ENCODE measurements at regions not wholly inside any gene's neighbourhood (a gene's known extent, or its start where the extent isn't known, plus 50 kb on each side); places are given as distances from the start of the nearest gene placed in this dataset.
"Not testable (repeated sequence)": the region's sequence is repeated elsewhere in the genome, so short reads cannot be mapped to it uniquely, and the experiment has no call there.

DNA sequence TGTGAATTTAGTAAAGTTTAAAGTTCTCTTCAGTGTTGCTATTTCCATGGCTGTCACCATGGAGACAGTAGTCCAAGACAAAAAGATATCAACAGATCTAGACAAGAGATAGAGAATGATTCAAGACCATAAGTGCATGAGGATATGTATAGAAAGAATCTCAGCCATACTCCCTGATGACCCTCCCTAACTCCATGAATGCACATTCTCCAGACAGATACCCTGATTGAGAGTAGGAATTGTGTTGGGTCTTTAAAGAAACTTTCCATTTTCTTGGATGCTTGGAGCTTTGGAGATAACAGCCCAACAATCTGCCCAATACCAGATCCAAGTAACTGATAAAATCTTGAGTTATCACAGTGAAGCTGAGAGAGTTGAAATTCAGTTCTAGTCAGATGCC is 1601.2 kb upstream of the CELF4 start:
- H3K4me3 ChIP-seq (ENCODE audit: low read length): no peak overlapping the region
- H3K27me3 ChIP-seq (ENCODE audit: control insufficient read depth, insufficient read depth, low read length): no peaks in the 10 kb centered on the region
- no peaks in the 10 kb centered on the region for H3K36me3 ChIP-seq (ENCODE audit: control insufficient read depth, insufficient read depth, low read length)
- DNase-seq (ENCODE audit: low read depth, low spot score): no peak
- no peak overlapping the region for H3K27ac ChIP-seq (ENCODE audit: low read length)
- no peaks in the 10 kb centered on the region for H3K9me3 ChIP-seq (ENCODE audit: control insufficient read depth, insufficient read depth, low read length)
- no peaks in the 10 kb centered on the region for H3K4me1 ChIP-seq (ENCODE audit: control insufficient read depth, insufficient read depth, low read length)

- Histone ChIP-seq H3K36me3 (ENCODE audit: control insufficient read depth, insufficient read depth, low read length) (no peaks in the 10 kb centered on the region), H3K27me3 (ENCODE audit: control insufficient read depth, insufficient read depth, low read length) (no peaks in the 10 kb centered on the region), H3K27ac (ENCODE audit: low read length) (no peak overlapping the region), H3K9me3 (ENCODE audit: control insufficient read depth, insufficient read depth, low read length) (no peaks in the 10 kb centered on the region), H3K4me1 (ENCODE audit: control insufficient read depth, insufficient read depth, low read length) (no peaks in the 10 kb centered on the region), H3K4me3 (ENCODE audit: low read length) (no peak overlapping the region)
- WGBS (ENCODE audit: insufficient coverage, insufficient read length): no CpG with 5 or more reads among the region's 11 CpGs
- DNase-seq (ENCODE audit: low read depth, low spot score): no peak
Measured at GRCh38 chr18:39162013-39162827, 1596.6 kb upstream of the CELF4 start.

DNA sequence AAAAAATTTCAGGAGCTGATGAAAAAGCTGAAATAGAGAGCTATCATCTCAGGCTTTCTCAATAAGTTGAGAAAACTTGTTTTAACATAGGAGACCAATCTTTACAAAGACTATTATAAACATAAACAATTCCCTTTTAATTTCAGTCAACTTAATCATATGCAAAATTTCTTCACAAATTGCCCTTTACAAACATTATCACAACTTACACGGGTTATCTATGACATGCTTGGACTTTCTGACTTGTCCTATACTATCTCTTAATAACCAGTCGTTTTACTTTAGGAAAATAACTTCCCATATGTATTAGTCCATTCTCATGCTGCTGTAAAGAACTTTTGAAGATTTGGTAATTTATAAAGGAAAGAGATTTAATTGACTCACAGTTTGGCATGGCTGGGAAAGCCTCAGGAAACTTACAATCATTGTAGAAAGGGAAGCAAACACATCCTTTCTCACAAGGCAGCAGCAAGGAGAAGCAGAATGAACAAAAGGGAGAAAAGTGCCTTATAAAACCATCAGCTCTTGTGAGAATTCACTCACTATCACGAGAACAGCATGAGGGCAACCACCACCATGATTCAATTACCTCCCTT is 1583.7 kb upstream of the CELF4 start:
- Histone ChIP-seq H3K27me3 (ENCODE audit: control insufficient read depth, insufficient read depth, low read length) (no peaks in the 10 kb centered on the region), H3K4me3 (ENCODE audit: low read length) (no peak overlapping the region), H3K27ac (ENCODE audit: low read length) (no peak overlapping the region), H3K36me3 (ENCODE audit: control insufficient read depth, insufficient read depth, low read length) (no peaks in the 10 kb centered on the region), H3K9me3 (ENCODE audit: control insufficient read depth, insufficient read depth, low read length) (peaks cover 3% of the 10 kb centered on the region; the same call in 1 of the 2 replicates), H3K4me1 (ENCODE audit: control insufficient read depth, insufficient read depth, low read length) (no peaks in the 10 kb centered on the region)
- no CpG with 5 or more reads among the region's 3 CpGs for WGBS (ENCODE audit: insufficient coverage, insufficient read length)
- no peak for DNase-seq (ENCODE audit: low read depth, low spot score)

- WGBS (ENCODE audit: insufficient coverage, insufficient read length): no CpG with 5 or more reads among the region's 3 CpGs
- Histone ChIP-seq H3K27me3 (ENCODE audit: control insufficient read depth, insufficient read depth, low read length) (no peaks in the 10 kb centered on the region), H3K4me1 (ENCODE audit: control insufficient read depth, insufficient read depth, low read length) (0 out of 2 replicates have a peak, but pooled peaks cover 1% of the 10 kb centered on the region), H3K27ac (ENCODE audit: low read length) (no peak overlapping the region), H3K9me3 (ENCODE audit: control insufficient read depth, insufficient read depth, low read length) (no peaks in the 10 kb centered on the region), H3K36me3 (ENCODE audit: control insufficient read depth, insufficient read depth, low read length) (no peaks in the 10 kb centered on the region), H3K4me3 (ENCODE audit: low read length) (no peak overlapping the region)
- DNase-seq (ENCODE audit: low read depth, low spot score): no peak
Measured at GRCh38 chr18:39134255-39134654, 1568.7 kb upstream of the CELF4 start.

- no CpG with 5 or more reads among the region's 3 CpGs for WGBS (ENCODE audit: insufficient coverage, insufficient read length)
- H3K4me1 ChIP-seq (ENCODE audit: control insufficient read depth, insufficient read depth, low read length); H3K4me3 ChIP-seq (ENCODE audit: low read length); H3K36me3 ChIP-seq (ENCODE audit: control insufficient read depth, insufficient read depth, low read length); DNase-seq (ENCODE audit: low read depth, low spot score); H3K27me3 ChIP-seq (ENCODE audit: control insufficient read depth, insufficient read depth, low read length); H3K9me3 ChIP-seq (ENCODE audit: control insufficient read depth, insufficient read depth, low read length); H3K27ac ChIP-seq (ENCODE audit: low read length): not testable (repeated sequence)
Measured at GRCh38 chr18:39127538-39127937, 1561.9 kb upstream of the CELF4 start.

- Histone ChIP-seq H3K27me3 (ENCODE audit: control insufficient read depth, insufficient read depth, low read length) (no peaks in the 10 kb centered on the region), H3K4me3 (ENCODE audit: low read length) (no peak overlapping the region), H3K9me3 (ENCODE audit: control insufficient read depth, insufficient read depth, low read length) (no peaks in the 10 kb centered on the region), H3K27ac (ENCODE audit: low read length) (no peak overlapping the region), H3K4me1 (ENCODE audit: control insufficient read depth, insufficient read depth, low read length) (no peaks in the 10 kb centered on the region), H3K36me3 (ENCODE audit: control insufficient read depth, insufficient read depth, low read length) (no peaks in the 10 kb centered on the region)
- WGBS (ENCODE audit: insufficient coverage, insufficient read length): no CpG with 5 or more reads among the region's 1 CpG
- no peak for DNase-seq (ENCODE audit: low read depth, low spot score)
Measured at GRCh38 chr18:39113790-39114189, 1548.2 kb upstream of the CELF4 start.

DNA sequence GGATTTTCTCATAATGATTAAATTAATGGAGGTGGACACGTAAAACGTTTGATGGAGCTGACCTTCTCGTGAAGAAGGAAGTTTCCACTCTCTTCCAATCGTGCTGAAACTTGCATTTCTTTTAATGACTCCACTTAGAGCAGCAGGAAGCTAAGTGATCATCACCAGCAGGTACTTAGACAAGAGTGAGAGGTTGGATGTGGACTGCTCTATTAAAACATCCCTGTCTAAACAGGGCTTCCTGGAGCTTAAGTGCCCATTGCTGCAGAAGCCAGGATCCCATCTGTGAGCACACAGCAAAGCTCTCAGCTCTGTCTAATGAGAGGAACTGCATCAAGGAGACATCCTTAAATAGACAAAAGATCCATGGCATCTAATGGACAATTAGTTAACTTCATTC is 1539.5 kb upstream of the CELF4 start:
- DNase-seq (ENCODE audit: low read depth, low spot score): no peak
- Histone ChIP-seq H3K36me3 (ENCODE audit: control insufficient read depth, insufficient read depth, low read length) (no peaks in the 10 kb centered on the region), H3K27ac (ENCODE audit: low read length) (no peak overlapping the region), H3K4me3 (ENCODE audit: low read length) (no peak overlapping the region), H3K9me3 (ENCODE audit: control insufficient read depth, insufficient read depth, low read length) (no peaks in the 10 kb centered on the region), H3K27me3 (ENCODE audit: control insufficient read depth, insufficient read depth, low read length) (no peaks in the 10 kb centered on the region), H3K4me1 (ENCODE audit: control insufficient read depth, insufficient read depth, low read length) (no peaks in the 10 kb centered on the region)
- no CpG with 5 or more reads among the region's 4 CpGs for WGBS (ENCODE audit: insufficient coverage, insufficient read length)

GRCh38 chr18:39072970-39073369 is 1507.4 kb upstream of the CELF4 start:
- Histone ChIP-seq H3K36me3 (ENCODE audit: control insufficient read depth, insufficient read depth, low read length) (no peaks in the 10 kb centered on the region), H3K27me3 (ENCODE audit: control insufficient read depth, insufficient read depth, low read length) (no peaks in the 10 kb centered on the region), H3K4me3 (ENCODE audit: low read length) (no peak overlapping the region), H3K9me3 (ENCODE audit: control insufficient read depth, insufficient read depth, low read length) (no peaks in the 10 kb centered on the region), H3K4me1 (ENCODE audit: control insufficient read depth, insufficient read depth, low read length) (no peaks in the 10 kb centered on the region), H3K27ac (ENCODE audit: low read length) (no peak overlapping the region)
- DNase-seq (ENCODE audit: low read depth, low spot score): no peak
- WGBS (ENCODE audit: insufficient coverage, insufficient read length): 100% methylated on average over 1 of the region's 3 CpGs

DNA sequence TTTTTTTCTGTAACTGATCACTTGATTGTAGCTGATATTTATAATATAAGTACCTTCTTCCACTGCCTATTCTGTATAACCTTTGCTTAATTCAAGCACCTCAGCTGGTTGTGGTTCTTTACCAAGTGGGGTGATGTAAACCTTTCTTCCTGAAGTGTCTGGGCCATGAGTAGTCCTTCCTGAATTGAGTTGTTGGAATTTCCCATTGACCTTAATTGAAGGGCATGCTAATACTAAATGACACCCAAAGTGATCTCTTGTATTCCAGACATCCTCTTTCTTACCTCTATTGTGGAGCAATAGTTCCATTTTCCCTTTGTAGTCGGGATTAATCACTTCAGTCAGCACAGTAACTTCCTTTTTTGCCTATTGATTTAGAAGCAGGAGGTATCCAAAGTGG is 1496.8 kb upstream of the CELF4 start:
- Histone ChIP-seq H3K27ac (ENCODE audit: low read length) (no peak overlapping the region), H3K4me3 (ENCODE audit: low read length) (no peak overlapping the region), H3K36me3 (ENCODE audit: control insufficient read depth, insufficient read depth, low read length) (no peaks in the 10 kb centered on the region), H3K27me3 (ENCODE audit: control insufficient read depth, insufficient read depth, low read length) (no peaks in the 10 kb centered on the region), H3K4me1 (ENCODE audit: control insufficient read depth, insufficient read depth, low read length) (no peaks in the 10 kb centered on the region), H3K9me3 (ENCODE audit: control insufficient read depth, insufficient read depth, low read length) (no peaks in the 10 kb centered on the region)
- DNase-seq (ENCODE audit: low read depth, low spot score): no peak
- no CpG with 5 or more reads among the region's 1 CpG for WGBS (ENCODE audit: insufficient coverage, insufficient read length)

DNA sequence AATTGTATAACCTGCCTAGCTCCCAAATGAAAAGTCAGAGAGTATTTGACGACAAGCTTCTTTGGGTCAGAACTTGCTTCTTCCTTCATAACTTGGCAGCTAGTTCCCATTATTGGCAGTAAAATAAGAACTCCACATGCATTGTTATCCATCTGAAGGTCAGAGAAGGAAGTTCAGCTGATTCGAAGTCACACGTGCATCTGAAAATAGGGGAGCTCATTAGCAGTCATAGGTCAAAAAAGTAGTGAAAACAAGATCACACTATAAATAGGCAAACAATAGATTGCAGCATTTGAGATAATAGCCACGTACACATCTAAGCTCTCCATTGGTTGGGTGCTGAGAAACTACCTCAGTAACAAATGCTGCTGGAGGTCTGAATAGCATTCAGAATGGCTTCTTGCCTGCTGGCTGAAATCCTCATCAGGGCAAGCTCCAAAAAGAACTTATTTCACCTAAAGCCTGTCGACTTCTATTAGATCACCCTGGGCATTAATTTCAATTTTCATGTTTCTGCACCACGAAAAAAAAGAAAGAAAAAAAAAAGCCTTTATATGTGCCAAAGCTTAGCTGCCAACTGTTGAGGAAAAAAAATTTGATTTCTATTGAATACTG is 1492.9 kb upstream of the CELF4 start:
- H3K4me3 ChIP-seq (ENCODE audit: low read length): no peak overlapping the region
- no peak for DNase-seq (ENCODE audit: low read depth, low spot score)
- no peaks in the 10 kb centered on the region for H3K4me1 ChIP-seq (ENCODE audit: control insufficient read depth, insufficient read depth, low read length)
- no peaks in the 10 kb centered on the region for H3K36me3 ChIP-seq (ENCODE audit: control insufficient read depth, insufficient read depth, low read length)
- no peaks in the 10 kb centered on the region for H3K27me3 ChIP-seq (ENCODE audit: control insufficient read depth, insufficient read depth, low read length)
- WGBS (ENCODE audit: insufficient coverage, insufficient read length): no CpG with 5 or more reads among the region's 6 CpGs
- H3K9me3 ChIP-seq (ENCODE audit: control insufficient read depth, insufficient read depth, low read length): no peaks in the 10 kb centered on the region
- H3K27ac ChIP-seq (ENCODE audit: low read length): no peak overlapping the region
